ENCODE measurements at regions not wholly inside any gene's neighbourhood (a gene's known extent, or its start where the extent isn't known, plus 50 kb on each side); places are given as distances from the start of the nearest gene placed in this dataset.

- TF ChIP-seq CTCF (conservative IDR thresholded peaks at IDR 0.05; ENCODE audit: low read length) (no peak), EZH2phosphoT487 (IDR thresholded peaks at IDR 0.05; ENCODE audit: borderline replicate concordance) (no peak)
Measured at GRCh38 chr5:51678330-51678729, 295.1 kb downstream of the ISL1 start.

Measured in Loucy (cell line).